Sigmoid colon (tissue), 3 donors: ENCODE measurements at regions not wholly inside any gene's neighbourhood (a gene's known extent, or its start where the extent isn't known, plus 50 kb on each side); places are given as distances from the start of the nearest gene placed in this dataset.

Experiments used
- POLR2A ChIP-seq, 2 donors: fragments of 450-650 bp; IDR thresholded peaks; one replicate each; pipeline ENCODE4 v1.6.1; 2016; ENCODE audit warnings: antibody characterized with exemption in 2 of 2, mild to moderate bottlenecking in 2 of 2, moderate library complexity in 2 of 2
- TF ChIP-seq, protein P1 (sequence below), 4 experiments: fragments of 450-650 bp in 3 of 4; fragments of 200-600 bp in 1 of 4; IDR thresholded peaks; one replicate each; pipeline ENCODE4 v1.5.1; 2016 to 2019; ENCODE audit warnings: antibody characterized with exemption in 4 of 4, mild to moderate bottlenecking in 3 of 4, moderate library complexity in 2 of 4

- TF ChIP-seq, protein P1, sequence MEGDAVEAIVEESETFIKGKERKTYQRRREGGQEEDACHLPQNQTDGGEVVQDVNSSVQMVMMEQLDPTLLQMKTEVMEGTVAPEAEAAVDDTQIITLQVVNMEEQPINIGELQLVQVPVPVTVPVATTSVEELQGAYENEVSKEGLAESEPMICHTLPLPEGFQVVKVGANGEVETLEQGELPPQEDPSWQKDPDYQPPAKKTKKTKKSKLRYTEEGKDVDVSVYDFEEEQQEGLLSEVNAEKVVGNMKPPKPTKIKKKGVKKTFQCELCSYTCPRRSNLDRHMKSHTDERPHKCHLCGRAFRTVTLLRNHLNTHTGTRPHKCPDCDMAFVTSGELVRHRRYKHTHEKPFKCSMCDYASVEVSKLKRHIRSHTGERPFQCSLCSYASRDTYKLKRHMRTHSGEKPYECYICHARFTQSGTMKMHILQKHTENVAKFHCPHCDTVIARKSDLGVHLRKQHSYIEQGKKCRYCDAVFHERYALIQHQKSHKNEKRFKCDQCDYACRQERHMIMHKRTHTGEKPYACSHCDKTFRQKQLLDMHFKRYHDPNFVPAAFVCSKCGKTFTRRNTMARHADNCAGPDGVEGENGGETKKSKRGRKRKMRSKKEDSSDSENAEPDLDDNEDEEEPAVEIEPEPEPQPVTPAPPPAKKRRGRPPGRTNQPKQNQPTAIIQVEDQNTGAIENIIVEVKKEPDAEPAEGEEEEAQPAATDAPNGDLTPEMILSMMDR (IDR thresholded peaks at IDR 0.05): no peak
- TF ChIP-seq POLR2A (IDR thresholded peaks at IDR 0.05): no peak
Observed at GRCh38 chr2:108154366-108155061, 85.3 kb upstream of the SULT1C3 start.
